T47D (cell line): ENCODE measurements at regions not wholly inside any gene's neighbourhood (a gene's known extent, or its start where the extent isn't known, plus 50 kb on each side); places are given as distances from the start of the nearest gene placed in this dataset.

Experiments used
- DNase-seq, 2 experiments: peaks; one replicate each; pipeline versions ENCODE4 v3.0.0 to v3.0.0-alpha.2; 2011 to 2012; ENCODE audit warnings: low read depth in 1 of 2, low spot score in 1 of 2
- JUND ChIP-seq: IDR thresholded peaks from 2 replicates; pipeline ENCODE4 v1.6.1; 2012; ENCODE audit warnings: low read depth
- in situ Hi-C: cut with HindIII; loops from 2 replicates; pipeline ENCODE4 v1.10.0; 2016; ENCODE audit warnings: low sequenced_read_pairs, low pct_unique_long_range_greater_than_20kb

DNA sequence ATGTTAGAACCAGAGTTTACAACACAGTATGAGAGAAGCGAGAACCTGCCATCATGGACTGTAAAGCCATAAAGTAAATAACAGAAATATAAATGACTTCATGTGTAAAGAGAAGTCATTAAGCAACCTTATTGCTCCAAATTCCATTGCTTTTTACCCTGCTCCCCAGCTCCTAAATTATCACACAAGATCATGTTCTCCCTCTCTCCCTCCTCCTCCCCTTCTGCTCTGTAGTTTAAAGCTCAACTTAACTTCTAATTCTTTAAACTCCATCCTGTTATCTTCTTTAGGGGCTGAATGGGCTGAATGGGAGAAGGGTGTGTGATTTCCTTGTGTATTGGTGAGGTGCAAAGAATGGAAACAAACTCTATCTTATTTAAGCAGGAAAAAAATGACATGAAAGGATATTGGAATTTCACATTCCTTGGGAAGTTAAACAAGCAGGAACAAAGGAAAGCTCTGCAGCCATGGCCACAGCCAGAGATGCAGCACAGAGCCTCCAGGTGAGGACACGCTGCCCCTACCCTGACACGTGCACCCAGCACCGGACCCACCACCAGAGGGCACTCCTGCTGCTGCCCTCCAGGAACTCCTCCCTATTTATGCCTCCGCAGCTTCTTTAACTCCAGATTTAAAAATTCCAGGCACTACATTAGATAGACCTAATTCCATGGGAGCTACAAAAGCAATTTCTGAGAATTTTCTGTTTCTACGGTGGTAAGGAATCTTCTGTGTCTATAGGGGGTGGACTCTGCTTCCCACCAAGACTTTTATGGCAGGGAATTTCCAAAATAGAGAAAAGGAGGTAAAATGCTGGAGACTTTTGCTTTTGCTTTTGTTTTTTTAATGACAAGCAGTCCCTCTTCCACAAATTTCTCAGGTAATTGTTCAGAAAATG, 76.9 kb upstream of the ABI3BP start:
- in situ Hi-C loops, result no loop called here
- no peak for TF ChIP-seq JUND
- peak; percentile 9 to 89 for DNase-seq

DNA sequence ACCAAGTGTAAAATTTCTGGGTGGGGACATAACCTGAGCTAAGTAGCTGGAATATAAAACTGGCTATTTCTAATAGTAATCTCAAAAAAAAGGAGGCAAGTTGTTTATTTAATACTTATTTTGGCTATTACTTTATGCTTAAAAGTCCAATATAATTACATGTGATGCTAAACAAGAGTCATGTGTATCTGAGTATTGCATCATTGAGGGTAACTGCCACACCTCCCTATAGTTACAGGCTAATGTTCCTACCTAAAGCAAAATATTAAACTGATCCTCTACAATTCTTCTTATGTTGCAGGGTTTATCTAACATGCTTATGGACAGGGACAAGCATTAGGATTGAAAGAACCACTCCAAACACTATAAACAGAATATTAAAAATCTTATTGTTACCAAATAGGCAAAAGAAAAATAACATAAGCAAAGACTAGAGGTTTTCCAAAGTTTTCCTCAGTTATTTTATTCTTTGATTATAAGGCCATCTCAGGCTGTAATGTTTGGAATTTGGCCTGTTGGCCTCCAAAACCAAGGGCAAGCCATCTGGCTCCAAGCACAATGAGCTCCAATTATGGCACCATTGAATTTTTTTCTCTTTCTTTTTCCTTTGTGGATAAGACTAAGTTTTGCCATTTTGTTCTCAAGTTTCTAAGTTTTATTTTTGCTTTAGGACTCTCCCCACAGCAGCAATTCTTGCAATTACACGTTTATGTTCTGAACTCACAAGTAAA, 75.8 kb upstream of the ABI3BP start:
- DNase-seq, result no peak
- no peak for TF ChIP-seq JUND
- in situ Hi-C loops, result no loop called here

DNA sequence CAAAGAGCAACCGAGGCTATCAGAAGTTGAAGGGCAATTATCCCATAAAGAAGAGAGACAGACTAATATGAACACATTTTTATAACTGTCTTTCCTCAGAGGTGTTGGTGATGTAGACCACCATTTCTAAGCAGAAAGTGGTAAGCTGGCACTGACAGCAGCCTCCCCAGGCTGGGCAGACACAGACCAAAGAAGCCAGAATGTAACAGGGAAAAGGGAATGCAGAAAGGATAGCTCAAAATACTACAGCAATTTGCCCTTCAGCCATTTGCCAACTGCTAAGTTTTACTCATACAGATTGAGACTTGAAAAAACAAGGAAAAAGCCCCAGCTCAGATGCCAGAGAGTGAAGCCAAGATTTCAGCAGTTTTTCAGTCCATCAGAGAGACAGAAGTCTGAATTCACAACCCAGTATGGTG, 73.5 kb upstream of the ABI3BP start:
- no peak for TF ChIP-seq JUND
- in situ Hi-C loops, result no loop called here
- DNase-seq, result peak in 1 of 2 experiments; percentile 20

DNA sequence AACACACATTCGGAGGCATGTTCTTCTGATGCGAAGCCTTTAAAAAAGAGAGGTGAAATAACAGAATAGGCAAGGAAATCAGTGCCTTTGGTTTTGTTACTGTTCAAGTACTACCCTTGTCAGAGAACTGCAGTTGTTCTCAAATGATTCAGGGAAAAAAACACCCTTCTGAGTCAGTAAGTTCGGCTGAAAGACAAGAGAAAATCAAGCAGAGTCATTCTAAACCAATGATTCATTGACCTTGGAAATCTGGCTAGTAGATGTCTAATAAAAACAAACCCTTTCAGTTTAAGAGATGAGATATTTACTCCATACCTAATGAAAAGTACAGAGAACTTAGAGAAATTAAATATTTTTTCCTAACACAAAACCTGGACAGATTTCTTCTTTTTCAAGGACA, 72.7 kb upstream of the ABI3BP start:
- DNase-seq, result no peak
- in situ Hi-C loops, result no loop called here
- TF ChIP-seq JUND, result no peak

DNA sequence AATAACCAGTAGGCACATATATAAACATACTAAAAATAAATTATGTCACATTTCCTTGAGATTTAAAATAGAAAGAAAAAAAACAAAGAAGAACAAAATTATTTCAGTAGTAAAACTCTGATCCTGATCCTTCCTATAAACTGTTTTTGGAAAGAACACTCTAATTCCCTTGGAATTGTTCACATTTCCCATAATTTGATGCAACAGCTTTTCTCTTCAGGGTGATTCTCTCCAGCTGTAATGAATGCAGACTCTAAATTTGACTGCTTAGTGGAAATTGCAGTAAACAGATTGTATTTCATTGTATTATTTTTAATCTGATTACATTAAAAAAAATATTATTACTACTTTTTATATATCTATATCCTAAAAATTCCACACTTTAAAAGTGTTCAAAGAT, 70.2 kb upstream of the ABI3BP start:
- no peak for DNase-seq
- TF ChIP-seq JUND, result no peak
- in situ Hi-C loops, result no loop called here

DNA sequence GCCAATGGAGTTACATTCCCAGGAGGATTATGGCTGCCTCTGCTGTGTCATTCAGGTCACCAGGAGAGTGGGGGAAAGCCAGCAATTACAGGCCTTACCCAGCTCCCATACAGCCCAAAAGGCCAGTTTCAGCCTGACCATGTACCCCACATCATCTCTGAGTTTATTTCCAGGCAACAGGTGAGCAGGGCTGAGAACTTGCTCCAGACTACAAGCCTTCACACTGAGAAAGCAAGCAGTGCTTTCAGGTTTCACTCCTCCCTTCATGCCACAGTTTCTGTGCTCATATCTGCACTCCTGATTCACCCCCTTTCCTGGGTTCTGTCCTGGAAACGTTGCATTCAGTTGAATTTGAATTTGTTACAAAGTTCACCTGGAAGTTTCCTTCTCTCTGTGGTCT, 68.1 kb upstream of the ABI3BP start:
- TF ChIP-seq JUND, result no peak
- no peak for DNase-seq
- in situ Hi-C loops, result no loop called here

DNA sequence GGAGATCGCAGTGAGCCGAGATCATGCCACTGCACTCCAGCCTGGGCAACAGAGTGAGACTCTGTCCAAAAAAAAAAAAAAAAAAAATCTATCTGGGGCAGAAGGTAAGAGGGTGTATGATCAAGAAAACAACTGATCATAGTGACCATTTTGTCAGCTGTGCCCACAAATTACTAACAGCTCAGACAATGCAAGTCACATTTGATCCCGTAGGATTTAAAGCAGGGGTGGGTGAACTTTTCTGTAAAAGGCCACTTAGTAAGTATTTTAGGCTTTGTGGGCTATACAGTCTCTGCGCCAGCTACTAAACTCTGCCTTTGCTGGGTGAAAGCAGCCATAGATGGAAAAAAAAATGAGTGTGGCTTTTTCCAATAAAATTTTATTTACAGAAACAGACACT, 57.6 kb upstream of the ABI3BP start:
- in situ Hi-C loops, result no loop called here
- no peak for TF ChIP-seq JUND
- no peak for DNase-seq

DNA sequence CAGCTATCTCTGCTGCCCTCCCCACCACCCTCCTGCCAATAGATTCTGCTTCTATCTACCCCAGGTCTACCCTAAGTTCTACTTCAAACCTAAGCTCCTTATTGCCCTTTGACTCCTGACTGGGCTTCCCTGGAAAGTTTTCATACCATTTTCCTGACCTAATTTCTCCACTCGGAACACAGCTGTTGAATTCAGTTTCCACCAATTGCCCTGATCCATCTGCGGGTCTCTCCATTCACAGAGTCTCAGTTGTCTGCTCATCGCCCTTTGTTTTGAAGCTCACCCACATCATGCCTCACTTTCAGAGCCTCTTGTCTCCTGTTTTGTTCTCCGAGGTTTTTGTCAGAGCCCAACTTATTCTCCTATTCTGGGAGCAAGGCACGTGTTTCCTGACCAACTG, 56.8 kb upstream of the ABI3BP start:
- no peak for TF ChIP-seq JUND
- in situ Hi-C loops, result no loop called here
- DNase-seq, result no peak

DNA sequence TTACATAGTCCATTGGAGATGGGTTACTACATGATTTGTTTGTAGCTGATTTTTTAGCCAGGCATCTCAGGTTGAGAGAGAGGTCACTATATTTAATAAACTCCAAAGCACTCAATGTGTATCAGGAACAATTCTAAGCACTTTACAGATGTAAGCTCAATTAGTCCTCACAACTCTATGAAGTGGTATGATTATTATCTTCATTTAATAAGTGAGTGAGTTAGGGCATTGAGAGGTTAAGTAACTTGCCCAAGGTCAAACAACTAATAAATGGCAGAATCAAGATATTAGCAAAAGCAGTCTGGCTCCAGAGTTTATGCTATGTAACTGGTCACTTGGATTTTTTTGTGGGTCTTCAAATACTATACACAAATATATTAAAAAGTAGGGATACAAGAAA, 56.3 kb upstream of the ABI3BP start:
- DNase-seq, result no peak
- no peak for TF ChIP-seq JUND
- in situ Hi-C loops, result no loop called here

DNA sequence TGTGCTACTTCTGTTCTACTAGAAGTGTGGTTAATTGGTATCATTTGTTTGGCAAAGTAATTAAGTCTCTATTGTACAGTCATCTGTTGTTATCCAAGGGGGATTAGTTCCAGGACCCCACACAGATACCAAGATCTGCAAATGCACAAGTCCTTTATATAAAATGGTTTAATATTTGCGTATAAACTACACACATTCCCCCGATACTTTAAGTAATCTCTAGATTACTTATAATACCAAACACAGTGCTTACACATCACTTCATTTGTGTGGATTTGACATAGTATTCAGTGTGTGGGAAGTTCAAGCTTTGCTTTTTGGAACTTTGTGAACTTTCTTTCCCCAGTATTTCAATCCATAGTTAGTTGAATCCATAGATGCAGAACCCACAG, 50.5 kb upstream of the ABI3BP start:
- no peak for DNase-seq
- no peak for TF ChIP-seq JUND
- in situ Hi-C loops, result no loop called here

DNA sequence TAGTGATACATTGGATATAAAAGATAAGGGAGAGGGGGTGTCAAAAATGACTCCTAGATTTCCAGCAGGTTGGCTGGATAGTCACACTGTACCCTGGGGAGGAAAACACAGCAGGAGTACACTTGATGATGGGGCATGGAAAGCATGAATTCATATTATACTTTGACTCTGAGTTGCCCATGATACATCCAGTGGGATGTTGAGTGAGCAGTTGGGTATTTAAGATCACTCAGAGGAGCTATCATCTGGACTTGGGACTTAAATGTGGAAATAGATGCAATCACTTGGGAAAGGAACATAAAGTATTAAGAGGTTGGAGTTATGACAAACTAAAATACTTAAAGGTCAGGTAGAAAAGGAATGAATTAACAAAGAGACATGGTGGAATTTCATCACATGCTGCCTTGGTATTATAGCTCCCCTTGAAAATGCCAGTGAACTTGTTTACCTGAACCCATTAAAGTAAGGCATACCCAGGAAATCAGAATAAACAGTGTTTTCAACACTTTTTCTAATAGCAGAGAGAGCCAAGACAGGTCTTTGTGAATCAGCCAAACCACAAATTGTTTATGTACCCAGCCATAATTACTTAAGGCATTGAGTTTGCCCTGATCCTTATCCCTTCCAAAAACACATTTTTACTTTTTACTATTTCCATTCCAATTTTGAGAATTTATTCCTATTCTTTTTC, 49.9 kb upstream of the ABI3BP start:
- peak in 1 of 2 experiments; percentile 64 for DNase-seq
- in situ Hi-C loops, result no loop called here
- 0 out of 2 replicates have a peak, but pooled peaks have one; percentile 36 for TF ChIP-seq JUND
